Fibroblast of the conjunctiva (primary cell): ENCODE measurements at regions not wholly inside any gene's neighbourhood (a gene's known extent, or its start where the extent isn't known, plus 50 kb on each side); places are given as distances from the start of the nearest gene placed in this dataset.

Experiments used
- DNase-seq: peaks from one replicate; pipeline ENCODE4 v3.0.0-alpha.2; 2010; ENCODE audit warnings: low read depth

GRCh38 chr4:11593576-11594116 is 165.0 kb upstream of the HS3ST1 start:
- DNase-seq: no peak

- no peak for DNase-seq
Observed at GRCh38 chr4:11592276-11592675, 163.6 kb upstream of the HS3ST1 start.

- no peak for DNase-seq
Observed at GRCh38 chr4:11590132-11590531, 161.4 kb upstream of the HS3ST1 start.

- no peak for DNase-seq
Observed at GRCh38 chr4:11589676-11590075, 161.0 kb upstream of the HS3ST1 start.

GRCh38 chr4:11587797-11588196 is 159.1 kb upstream of the HS3ST1 start:
- no peak for DNase-seq

- no peak for DNase-seq
Observed at GRCh38 chr4:11585506-11585905, 156.8 kb upstream of the HS3ST1 start.

- DNase-seq: no peak
Observed at GRCh38 chr4:11568511-11568910, 139.8 kb upstream of the HS3ST1 start.

- DNase-seq: no peak
Observed at GRCh38 chr4:11566444-11567022, 137.8 kb upstream of the HS3ST1 start.

- no peak for DNase-seq
Observed at GRCh38 chr4:11565899-11566298, 137.2 kb upstream of the HS3ST1 start.

GRCh38 chr4:11565213-11565612 is 136.5 kb upstream of the HS3ST1 start:
- no peak for DNase-seq

- no peak for DNase-seq
Observed at GRCh38 chr4:11564021-11564420, 135.3 kb upstream of the HS3ST1 start.

GRCh38 chr4:11549525-11549924 is 120.8 kb upstream of the HS3ST1 start:
- DNase-seq: no peak

GRCh38 chr4:11548597-11549082 is 119.9 kb upstream of the HS3ST1 start:
- DNase-seq: no peak

GRCh38 chr4:11546391-11547175 is 117.9 kb upstream of the HS3ST1 start:
- no peak for DNase-seq

- no peak for DNase-seq
Observed at GRCh38 chr4:11545651-11546050, 117.0 kb upstream of the HS3ST1 start.

GRCh38 chr4:11544211-11544610 is 115.5 kb upstream of the HS3ST1 start:
- DNase-seq: no peak

- DNase-seq: no peak
Observed at GRCh38 chr4:11543706-11544105, 115.0 kb upstream of the HS3ST1 start.

- DNase-seq: no peak
Observed at GRCh38 chr4:11542952-11543351, 114.3 kb upstream of the HS3ST1 start.

GRCh38 chr4:11537846-11538245 is 109.2 kb upstream of the HS3ST1 start:
- no peak for DNase-seq

GRCh38 chr4:11535333-11535732 is 106.6 kb upstream of the HS3ST1 start:
- no peak for DNase-seq

GRCh38 chr4:11534623-11535302 is 106.1 kb upstream of the HS3ST1 start:
- no peak for DNase-seq

- DNase-seq: no peak
Observed at GRCh38 chr4:11532138-11532537, 103.4 kb upstream of the HS3ST1 start.
